ENCODE measurements at regions not wholly inside any gene's neighbourhood (a gene's known extent, or its start where the extent isn't known, plus 50 kb on each side); places are given as distances from the start of the nearest gene placed in this dataset.

DNA sequence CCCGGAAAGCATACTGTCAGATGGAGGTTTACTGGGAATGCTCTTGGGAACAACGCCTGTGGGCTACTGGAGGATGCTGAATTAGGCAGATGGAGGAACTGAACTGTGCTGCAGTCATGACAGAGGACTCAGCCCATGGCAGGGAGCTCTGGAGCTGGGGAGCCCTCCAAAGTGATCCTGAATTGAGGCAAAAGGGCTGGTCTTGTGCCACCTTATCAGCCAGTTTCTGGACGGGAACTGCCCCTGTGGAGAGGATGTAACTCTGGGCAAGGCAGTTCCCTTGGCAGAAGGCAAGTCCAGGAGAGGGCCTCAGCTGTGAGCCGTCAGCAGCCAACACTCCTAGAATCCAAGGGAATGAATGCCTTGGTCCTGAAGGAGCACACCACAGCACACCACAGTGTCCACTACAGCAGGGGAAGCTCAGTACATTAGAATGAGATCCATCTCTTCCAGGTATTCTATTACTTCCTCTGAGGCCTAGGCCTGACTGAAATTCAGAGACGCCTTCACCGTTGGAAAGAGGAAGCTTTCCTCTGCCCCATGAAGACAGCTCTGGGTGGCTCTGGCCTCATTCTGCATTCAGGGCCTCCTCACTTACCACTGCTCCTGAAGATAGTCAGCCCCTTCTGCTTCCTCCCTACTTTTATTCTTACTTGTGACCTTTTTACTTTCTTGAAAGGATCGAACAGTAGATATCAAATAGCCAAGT, 139.6 kb upstream of the GPR26 start:
- Histone ChIP-seq H3K4me3 (ENCODE audit: low read length) (no peak overlapping the region), H3K4me1 (ENCODE audit: insufficient read depth, low read length) (no peaks in the 10 kb centered on the region), H3K27ac (ENCODE audit: low read depth, low read length) (no peak overlapping the region), H3K9me3 (ENCODE audit: insufficient read depth, low read depth, low read length) (no peaks in the 10 kb centered on the region), H3K36me3 (ENCODE audit: insufficient read depth, low read length) (no peaks in the 10 kb centered on the region), H3K9ac (ENCODE audit: low read depth, low read length) (no peak overlapping the region), H3K27me3 (ENCODE audit: insufficient read depth, low read length) (no peaks in the 10 kb centered on the region)
- WGBS: 90% methylated on average over 7 of the region's 7 CpGs

GRCh38 chr10:123527151-123527550, 139.0 kb upstream of the GPR26 start:
- H3K36me3 ChIP-seq (ENCODE audit: insufficient read depth, low read length): no peaks in the 10 kb centered on the region
- no peak overlapping the region for H3K9ac ChIP-seq (ENCODE audit: low read depth, low read length)
- no peak overlapping the region for H3K27ac ChIP-seq (ENCODE audit: low read depth, low read length)
- no peak overlapping the region for H3K4me3 ChIP-seq (ENCODE audit: low read length)
- H3K27me3 ChIP-seq (ENCODE audit: insufficient read depth, low read length): no peaks in the 10 kb centered on the region
- H3K9me3 ChIP-seq (ENCODE audit: insufficient read depth, low read depth, low read length): no peaks in the 10 kb centered on the region
- H3K4me1 ChIP-seq (ENCODE audit: insufficient read depth, low read length): no peaks in the 10 kb centered on the region

DNA sequence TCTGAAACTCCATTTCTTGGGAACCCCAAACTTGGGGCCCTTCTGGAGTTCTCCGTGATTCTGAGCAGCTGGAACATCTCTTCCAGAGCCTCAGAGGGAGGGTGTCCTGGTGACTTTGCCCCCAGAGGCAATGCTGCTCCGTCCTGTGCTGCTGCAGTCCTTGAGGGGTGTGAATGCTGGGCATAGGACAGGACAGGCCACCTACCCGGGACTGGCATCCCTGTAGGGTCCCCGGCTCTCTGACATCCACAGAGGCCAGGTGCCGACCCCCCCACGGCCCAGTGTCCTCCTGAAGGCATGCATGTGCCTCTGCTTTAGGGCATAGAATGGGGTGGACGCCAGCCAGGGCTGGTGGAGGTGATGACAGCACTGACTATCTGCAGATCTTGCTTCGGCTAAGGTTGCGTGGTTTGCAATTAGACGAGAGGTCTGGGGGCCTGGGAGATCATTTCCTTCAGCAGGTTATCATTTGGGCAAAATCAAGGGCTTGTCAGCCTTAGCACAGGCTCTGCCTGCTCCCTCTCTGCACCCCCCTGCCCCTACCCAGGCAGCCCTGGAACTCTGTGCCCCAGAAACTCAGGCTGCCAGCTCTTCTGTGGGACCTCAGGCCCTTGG, 136.9 kb upstream of the GPR26 start:
- Histone ChIP-seq H3K27me3 (ENCODE audit: insufficient read depth, low read length) (no peaks in the 10 kb centered on the region), H3K27ac (ENCODE audit: low read depth, low read length) (no peak overlapping the region), H3K9me3 (ENCODE audit: insufficient read depth, low read depth, low read length) (no peaks in the 10 kb centered on the region), H3K36me3 (ENCODE audit: insufficient read depth, low read length) (no peaks in the 10 kb centered on the region), H3K4me3 (ENCODE audit: low read length) (no peak overlapping the region), H3K4me1 (ENCODE audit: insufficient read depth, low read length) (no peaks in the 10 kb centered on the region), H3K9ac (ENCODE audit: low read depth, low read length) (no peak overlapping the region)
- 93% methylated on average over 10 of the region's 10 CpGs for WGBS

- no peaks in the 10 kb centered on the region for H3K4me1 ChIP-seq (ENCODE audit: insufficient read depth, low read length)
- H3K9ac ChIP-seq (ENCODE audit: low read depth, low read length): no peak overlapping the region
- WGBS: 82% methylated on average over 9 of the region's 9 CpGs
- H3K27me3 ChIP-seq (ENCODE audit: insufficient read depth, low read length): no peaks in the 10 kb centered on the region
- no peaks in the 10 kb centered on the region for H3K9me3 ChIP-seq (ENCODE audit: insufficient read depth, low read depth, low read length)
- H3K27ac ChIP-seq (ENCODE audit: low read depth, low read length): no peak overlapping the region
- H3K36me3 ChIP-seq (ENCODE audit: insufficient read depth, low read length): no peaks in the 10 kb centered on the region
- H3K4me3 ChIP-seq (ENCODE audit: low read length): no peak overlapping the region
These were observed 135.8 kb upstream of the GPR26 start for GRCh38 chr10:123530166-123530870.

DNA sequence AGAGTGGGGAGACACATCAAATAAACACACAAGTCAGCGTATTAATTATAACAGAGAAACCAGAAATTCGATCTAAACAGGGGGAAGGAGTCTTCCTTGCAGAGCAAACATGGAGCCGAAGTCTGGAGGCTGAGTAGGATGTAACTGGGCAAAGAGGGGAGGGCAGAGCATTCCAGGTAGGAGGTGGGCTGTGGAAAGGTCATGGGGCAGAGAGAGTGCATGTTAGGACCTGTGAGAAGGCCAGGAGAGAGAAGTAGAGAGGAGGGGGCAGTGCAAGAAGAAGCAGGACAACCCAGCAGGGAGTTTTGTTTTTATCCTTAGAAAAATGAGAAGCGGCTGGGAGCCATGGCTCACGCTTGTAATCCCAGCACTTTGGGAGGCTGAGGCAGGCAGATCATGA, 130.8 kb upstream of the GPR26 start:
- Histone ChIP-seq H3K4me3 (ENCODE audit: low read length) (no peak overlapping the region), H3K27ac (ENCODE audit: low read depth, low read length) (no peak overlapping the region), H3K4me1 (ENCODE audit: insufficient read depth, low read length) (peaks cover 15% of the 10 kb centered on the region), H3K9ac (ENCODE audit: low read depth, low read length) (no peak overlapping the region), H3K27me3 (ENCODE audit: insufficient read depth, low read length) (no peaks in the 10 kb centered on the region), H3K36me3 (ENCODE audit: insufficient read depth, low read length) (no peaks in the 10 kb centered on the region), H3K9me3 (ENCODE audit: insufficient read depth, low read depth, low read length) (no peaks in the 10 kb centered on the region)
- 85% methylated on average over 5 of the region's 5 CpGs for WGBS

- Histone ChIP-seq H3K36me3 (ENCODE audit: insufficient read depth, low read length) (no peaks in the 10 kb centered on the region), H3K4me3 (ENCODE audit: low read length) (no peak overlapping the region), H3K4me1 (ENCODE audit: insufficient read depth, low read length) (peaks cover 15% of the 10 kb centered on the region), H3K9me3 (ENCODE audit: insufficient read depth, low read depth, low read length) (no peaks in the 10 kb centered on the region), H3K27me3 (ENCODE audit: insufficient read depth, low read length) (no peaks in the 10 kb centered on the region), H3K9ac (ENCODE audit: low read depth, low read length) (no peak overlapping the region), H3K27ac (ENCODE audit: low read depth, low read length) (no peak overlapping the region)
- 86% methylated on average over 6 of the region's 6 CpGs for WGBS
These were observed 129.8 kb upstream of the GPR26 start for GRCh38 chr10:123536176-123536845.

GRCh38 chr10:123537188-123537961, 128.8 kb upstream of the GPR26 start:
- no peak overlapping the region for H3K9ac ChIP-seq (ENCODE audit: low read depth, low read length)
- no peaks in the 10 kb centered on the region for H3K9me3 ChIP-seq (ENCODE audit: insufficient read depth, low read depth, low read length)
- no peak overlapping the region for H3K4me3 ChIP-seq (ENCODE audit: low read length)
- peaks cover 15% of the 10 kb centered on the region for H3K4me1 ChIP-seq (ENCODE audit: insufficient read depth, low read length)
- WGBS: 95% methylated on average over 5 of the region's 6 CpGs
- H3K27me3 ChIP-seq (ENCODE audit: insufficient read depth, low read length): no peaks in the 10 kb centered on the region
- H3K27ac ChIP-seq (ENCODE audit: low read depth, low read length): no peak overlapping the region
- H3K36me3 ChIP-seq (ENCODE audit: insufficient read depth, low read length): no peaks in the 10 kb centered on the region

DNA sequence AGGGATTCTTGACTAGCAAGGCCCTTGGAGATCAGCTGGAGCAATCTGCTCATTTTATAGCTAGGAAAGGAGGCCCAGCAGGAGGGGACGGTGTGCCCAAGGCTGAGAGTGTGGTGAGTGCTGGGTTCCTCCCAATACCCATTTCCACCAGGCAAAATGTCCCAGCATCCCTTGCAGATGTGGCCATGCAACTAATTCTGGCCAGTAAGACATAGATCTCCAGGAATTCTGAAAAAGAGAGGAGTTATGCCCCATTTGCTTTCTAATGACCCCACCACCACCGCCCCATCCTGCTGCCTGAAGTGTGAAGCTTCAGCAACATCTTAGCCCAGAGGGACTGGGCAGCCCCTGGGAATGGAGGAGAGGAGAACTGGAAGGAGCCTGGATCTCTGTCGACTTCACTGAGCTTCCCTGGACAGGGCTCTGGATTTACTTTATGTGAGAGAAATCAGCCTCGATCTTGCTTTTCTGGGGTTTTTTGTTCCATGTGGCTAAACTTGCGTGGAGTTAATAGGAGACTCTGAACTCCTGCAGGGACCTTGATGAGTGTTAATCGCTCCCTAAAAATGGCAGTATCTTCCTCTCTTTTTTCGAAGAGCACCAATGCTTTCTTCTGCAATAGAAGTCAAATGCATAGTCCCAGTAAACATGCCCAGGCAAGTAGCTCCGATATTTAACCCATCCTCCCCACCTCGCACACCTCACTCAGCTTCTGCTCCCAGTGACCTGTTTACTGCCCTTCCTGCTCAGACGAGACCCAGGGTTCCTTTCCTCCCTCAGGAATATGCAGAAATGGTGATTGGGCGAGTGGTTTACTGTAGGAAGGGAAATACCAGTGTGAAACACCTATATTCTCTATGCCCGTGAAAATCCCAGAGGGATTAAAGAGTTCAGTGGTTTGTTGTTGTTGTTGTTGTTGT, 127.5 kb upstream of the GPR26 start:
- H3K4me1 ChIP-seq (ENCODE audit: insufficient read depth, low read length): peaks cover 15% of the 10 kb centered on the region
- WGBS: 64% methylated on average over 10 of the region's 12 CpGs
- peak overlapping the region; percentile 32; the same call in 1 of the 2 replicates for H3K27ac ChIP-seq (ENCODE audit: low read depth, low read length)

GRCh38 chr10:123544986-123545385, 121.2 kb upstream of the GPR26 start:
- no peaks in the 10 kb centered on the region for H3K27me3 ChIP-seq (ENCODE audit: insufficient read depth, low read length)
- H3K27ac ChIP-seq (ENCODE audit: low read depth, low read length): no peak overlapping the region
- no peaks in the 10 kb centered on the region for H3K36me3 ChIP-seq (ENCODE audit: insufficient read depth, low read length)
- 84% methylated on average over 3 of the region's 3 CpGs for WGBS
- H3K4me3 ChIP-seq (ENCODE audit: low read length): no peak overlapping the region
- H3K4me1 ChIP-seq (ENCODE audit: insufficient read depth, low read length): peaks cover 8% of the 10 kb centered on the region; the same call in 1 of the 2 replicates
- H3K9ac ChIP-seq (ENCODE audit: low read depth, low read length): no peak overlapping the region
- no peaks in the 10 kb centered on the region for H3K9me3 ChIP-seq (ENCODE audit: insufficient read depth, low read depth, low read length)

More for the DNA sequence above, 127.5 kb upstream of the GPR26 start:
- peak overlapping the region; percentile 10; the same call in 1 of the 2 replicates for H3K9ac ChIP-seq (ENCODE audit: low read depth, low read length)
- no peaks in the 10 kb centered on the region for H3K27me3 ChIP-seq (ENCODE audit: insufficient read depth, low read length)
- H3K36me3 ChIP-seq (ENCODE audit: insufficient read depth, low read length): no peaks in the 10 kb centered on the region
- H3K9me3 ChIP-seq (ENCODE audit: insufficient read depth, low read depth, low read length): no peaks in the 10 kb centered on the region
- no peak overlapping the region for H3K4me3 ChIP-seq (ENCODE audit: low read length)

DNA sequence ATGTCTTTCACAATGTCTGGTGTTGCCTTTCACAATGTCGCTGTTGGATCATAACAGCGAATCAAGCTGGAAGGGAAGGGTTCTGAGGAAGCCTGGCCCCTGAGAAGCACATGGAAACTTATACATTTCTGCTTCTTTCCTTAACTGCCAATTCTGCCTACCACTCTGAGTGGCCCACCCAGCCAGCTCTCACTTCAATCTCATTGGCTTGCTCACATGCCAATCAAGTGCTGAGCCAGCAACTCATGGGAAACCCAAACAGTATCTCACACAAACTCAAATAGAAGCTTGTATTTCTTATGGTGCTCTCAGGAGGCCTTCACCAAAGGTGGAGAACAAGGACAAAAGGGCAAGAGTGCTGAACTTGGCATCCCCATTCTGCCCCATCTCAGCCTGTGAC, 117.4 kb upstream of the GPR26 start:
- Histone ChIP-seq H3K27ac (ENCODE audit: low read depth, low read length) (no peak overlapping the region), H3K4me3 (ENCODE audit: low read length) (no peak overlapping the region), H3K9me3 (ENCODE audit: insufficient read depth, low read depth, low read length) (no peaks in the 10 kb centered on the region), H3K36me3 (ENCODE audit: insufficient read depth, low read length) (no peaks in the 10 kb centered on the region), H3K9ac (ENCODE audit: low read depth, low read length) (no peak overlapping the region), H3K4me1 (ENCODE audit: insufficient read depth, low read length) (peaks cover 8% of the 10 kb centered on the region; the same call in 1 of the 2 replicates), H3K27me3 (ENCODE audit: insufficient read depth, low read length) (no peaks in the 10 kb centered on the region)
- 98% methylated on average over 2 of the region's 2 CpGs for WGBS

Data from HUES64 (cell line).